Thyroid gland (tissue), 4 donors: ENCODE measurements at regions not wholly inside any gene's neighbourhood (a gene's known extent, or its start where the extent isn't known, plus 50 kb on each side); places are given as distances from the start of the nearest gene placed in this dataset.

Source experiments
- POLR2A ChIP-seq, 2 donors: fragments of 450-650 bp; IDR thresholded peaks; one replicate each; pipeline ENCODE4 v1.6.1; 2017; ENCODE audit warnings: antibody characterized with exemption in 2 of 2, mild to moderate bottlenecking in 2 of 2, moderate library complexity in 1 of 2
- TF ChIP-seq, protein P1 (sequence below), 6 experiments: fragments of 200-600 bp in 3 of 6; fragments of 450-650 bp in 3 of 6; sonication (generic) in 3 of 6; IDR thresholded peaks; one replicate each; pipeline ENCODE4 v1.5.1; 2016 to 2019; ENCODE audit warnings: antibody characterized with exemption in 6 of 6, mild to moderate bottlenecking in 2 of 6, inconsistent platforms in 1 of 6, moderate library complexity in 1 of 6

DNA sequence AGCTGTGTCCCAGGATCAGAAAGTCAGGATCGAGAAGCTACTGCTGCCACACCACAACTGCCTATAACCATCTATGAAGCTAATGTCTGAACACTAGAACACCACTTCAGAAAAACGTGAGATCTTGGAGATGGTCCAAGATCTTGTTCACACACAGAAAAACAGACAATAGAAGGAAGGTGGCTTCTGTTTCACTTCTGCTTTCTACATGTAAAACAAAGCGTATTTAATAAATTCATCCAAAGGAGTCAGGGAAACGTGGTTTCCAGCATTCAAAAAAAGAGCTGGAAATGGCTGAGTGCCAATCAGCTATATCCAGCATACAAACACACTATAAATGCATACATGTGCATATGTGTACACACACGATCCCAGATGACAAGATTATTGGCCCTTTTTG lies 70.2 kb upstream of the CCDC71L start:
- TF ChIP-seq, protein P1, sequence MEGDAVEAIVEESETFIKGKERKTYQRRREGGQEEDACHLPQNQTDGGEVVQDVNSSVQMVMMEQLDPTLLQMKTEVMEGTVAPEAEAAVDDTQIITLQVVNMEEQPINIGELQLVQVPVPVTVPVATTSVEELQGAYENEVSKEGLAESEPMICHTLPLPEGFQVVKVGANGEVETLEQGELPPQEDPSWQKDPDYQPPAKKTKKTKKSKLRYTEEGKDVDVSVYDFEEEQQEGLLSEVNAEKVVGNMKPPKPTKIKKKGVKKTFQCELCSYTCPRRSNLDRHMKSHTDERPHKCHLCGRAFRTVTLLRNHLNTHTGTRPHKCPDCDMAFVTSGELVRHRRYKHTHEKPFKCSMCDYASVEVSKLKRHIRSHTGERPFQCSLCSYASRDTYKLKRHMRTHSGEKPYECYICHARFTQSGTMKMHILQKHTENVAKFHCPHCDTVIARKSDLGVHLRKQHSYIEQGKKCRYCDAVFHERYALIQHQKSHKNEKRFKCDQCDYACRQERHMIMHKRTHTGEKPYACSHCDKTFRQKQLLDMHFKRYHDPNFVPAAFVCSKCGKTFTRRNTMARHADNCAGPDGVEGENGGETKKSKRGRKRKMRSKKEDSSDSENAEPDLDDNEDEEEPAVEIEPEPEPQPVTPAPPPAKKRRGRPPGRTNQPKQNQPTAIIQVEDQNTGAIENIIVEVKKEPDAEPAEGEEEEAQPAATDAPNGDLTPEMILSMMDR (IDR thresholded peaks at IDR 0.05) = no peak
- no peak for TF ChIP-seq POLR2A (IDR thresholded peaks at IDR 0.05)
